ENCODE measurements at regions not wholly inside any gene's neighbourhood (a gene's known extent, or its start where the extent isn't known, plus 50 kb on each side); places are given as distances from the start of the nearest gene placed in this dataset.
"Not testable (repeated sequence)": the region's sequence is repeated elsewhere in the genome, so short reads cannot be mapped to it uniquely, and the experiment has no call there.

DNA sequence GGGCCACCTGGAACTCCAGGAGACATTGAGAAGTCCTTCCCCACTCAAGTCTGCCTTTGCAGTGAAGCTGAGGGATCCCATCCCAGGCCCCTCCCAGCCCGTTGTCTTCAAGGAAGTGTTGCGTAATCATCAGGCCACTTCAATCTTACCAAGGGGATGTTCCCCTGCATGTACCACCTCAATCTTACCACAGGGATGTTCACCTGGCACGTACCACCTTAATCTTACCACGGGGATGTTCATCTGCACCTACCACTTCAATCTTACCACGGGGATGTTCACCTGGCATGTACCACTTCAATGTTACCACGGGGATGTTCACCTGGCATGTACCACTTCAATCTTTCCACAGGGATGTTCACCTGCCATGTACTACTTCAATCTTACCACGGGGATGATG, 108.0 kb upstream of the SYN3 start:
- TF ChIP-seq, protein P1, sequence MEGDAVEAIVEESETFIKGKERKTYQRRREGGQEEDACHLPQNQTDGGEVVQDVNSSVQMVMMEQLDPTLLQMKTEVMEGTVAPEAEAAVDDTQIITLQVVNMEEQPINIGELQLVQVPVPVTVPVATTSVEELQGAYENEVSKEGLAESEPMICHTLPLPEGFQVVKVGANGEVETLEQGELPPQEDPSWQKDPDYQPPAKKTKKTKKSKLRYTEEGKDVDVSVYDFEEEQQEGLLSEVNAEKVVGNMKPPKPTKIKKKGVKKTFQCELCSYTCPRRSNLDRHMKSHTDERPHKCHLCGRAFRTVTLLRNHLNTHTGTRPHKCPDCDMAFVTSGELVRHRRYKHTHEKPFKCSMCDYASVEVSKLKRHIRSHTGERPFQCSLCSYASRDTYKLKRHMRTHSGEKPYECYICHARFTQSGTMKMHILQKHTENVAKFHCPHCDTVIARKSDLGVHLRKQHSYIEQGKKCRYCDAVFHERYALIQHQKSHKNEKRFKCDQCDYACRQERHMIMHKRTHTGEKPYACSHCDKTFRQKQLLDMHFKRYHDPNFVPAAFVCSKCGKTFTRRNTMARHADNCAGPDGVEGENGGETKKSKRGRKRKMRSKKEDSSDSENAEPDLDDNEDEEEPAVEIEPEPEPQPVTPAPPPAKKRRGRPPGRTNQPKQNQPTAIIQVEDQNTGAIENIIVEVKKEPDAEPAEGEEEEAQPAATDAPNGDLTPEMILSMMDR (conservative IDR thresholded peaks at IDR 0.05; ENCODE audit: low read depth, low read length) = no peak
- no peak overlapping the region for H3K4me3 ChIP-seq (ENCODE audit: low read length)
- no peak for DNase-seq (ENCODE audit: low read depth)

DNA sequence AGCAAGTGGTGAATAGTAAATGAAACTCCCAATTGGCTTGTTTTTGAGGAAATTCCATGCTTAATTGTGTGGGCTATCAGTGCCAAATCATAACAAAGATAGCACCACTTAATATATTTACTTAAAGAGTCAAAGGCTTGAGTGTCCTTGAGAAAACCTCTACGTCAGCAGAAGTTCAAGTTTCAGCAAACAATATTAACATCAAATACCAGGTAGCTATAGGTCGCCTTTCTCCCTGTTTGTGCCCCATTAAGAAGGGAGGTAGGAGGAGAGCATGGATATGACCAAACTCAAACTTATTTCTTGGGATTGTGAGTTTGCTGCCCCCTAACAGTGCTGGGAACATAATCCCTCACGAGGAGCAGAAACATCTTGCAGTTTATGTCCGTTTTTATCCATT, 105.6 kb upstream of the SYN3 start:
- DNase-seq (ENCODE audit: low read depth) = no peak
- H3K4me3 ChIP-seq (ENCODE audit: low read length) = no peak overlapping the region
- TF ChIP-seq, protein P1 (conservative IDR thresholded peaks at IDR 0.05; ENCODE audit: low read depth, low read length) = no peak

DNA sequence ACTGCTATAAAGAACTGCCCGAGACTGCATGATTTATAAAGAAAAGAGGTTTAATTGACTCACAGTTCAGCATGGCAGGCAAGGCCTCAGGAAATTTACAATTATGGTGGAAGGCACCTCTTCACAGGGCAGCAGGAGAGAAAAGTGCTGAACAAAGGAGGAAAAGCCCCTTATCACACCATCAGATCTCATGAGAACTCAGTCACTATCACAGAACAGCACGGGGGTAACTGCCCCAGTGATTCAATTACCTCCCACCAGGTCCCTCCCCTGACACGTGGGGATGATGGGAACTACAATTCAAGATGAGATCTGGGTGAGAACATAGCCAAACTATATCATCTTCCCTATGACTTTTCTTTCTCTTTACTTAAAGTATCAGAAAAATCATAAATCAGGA, 104.0 kb upstream of the SYN3 start:
- H3K4me3 ChIP-seq (ENCODE audit: low read length) = no peak overlapping the region
- no peak for DNase-seq (ENCODE audit: low read depth)
- TF ChIP-seq, protein P1 (conservative IDR thresholded peaks at IDR 0.05; ENCODE audit: low read depth, low read length) = no peak

DNA sequence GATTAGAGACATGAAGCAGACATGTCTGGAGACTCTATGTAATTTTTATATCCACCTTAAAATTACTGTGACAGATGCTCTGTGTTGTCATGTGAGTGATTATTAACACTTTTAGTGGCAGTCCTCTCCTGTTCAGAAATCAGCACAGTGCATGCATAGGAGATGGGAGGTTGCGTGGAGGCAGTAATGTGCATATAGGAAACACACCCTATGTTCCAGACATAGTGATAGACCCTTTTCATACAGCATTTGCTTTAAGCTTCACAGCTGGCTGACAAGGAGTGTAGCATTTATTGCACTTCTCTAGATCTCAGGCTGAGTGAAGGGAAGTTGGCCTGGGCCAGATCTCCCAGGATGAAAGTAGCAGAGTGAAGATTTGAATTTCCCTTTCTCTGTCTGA, 102.3 kb upstream of the SYN3 start:
- TF ChIP-seq, protein P1 (conservative IDR thresholded peaks at IDR 0.05; ENCODE audit: low read depth, low read length) = no peak
- no peak overlapping the region for H3K4me3 ChIP-seq (ENCODE audit: low read length)
- no peak for DNase-seq (ENCODE audit: low read depth)

DNA sequence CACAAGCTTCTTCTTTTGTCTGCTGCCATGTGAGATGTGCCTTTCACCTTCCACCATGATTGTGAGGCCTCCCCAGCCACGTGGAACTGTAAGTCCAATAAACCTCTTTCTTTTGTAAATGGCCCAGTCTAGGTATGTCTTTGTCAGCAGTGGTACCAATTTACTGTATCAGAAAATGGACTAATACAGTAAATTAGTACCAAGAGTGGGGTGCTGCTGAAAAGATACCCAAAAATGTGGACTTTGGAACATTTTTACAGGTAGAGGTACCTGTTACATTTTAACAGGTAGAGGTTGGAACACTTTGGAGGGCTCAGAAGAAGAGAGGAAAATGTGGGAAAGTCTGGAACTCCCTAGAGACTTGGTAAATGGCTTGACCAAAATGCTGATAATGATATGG, 96.8 kb upstream of the SYN3 start:
- not testable (repeated sequence) for H3K4me3 ChIP-seq (ENCODE audit: low read length); DNase-seq (ENCODE audit: low read depth)

DNA sequence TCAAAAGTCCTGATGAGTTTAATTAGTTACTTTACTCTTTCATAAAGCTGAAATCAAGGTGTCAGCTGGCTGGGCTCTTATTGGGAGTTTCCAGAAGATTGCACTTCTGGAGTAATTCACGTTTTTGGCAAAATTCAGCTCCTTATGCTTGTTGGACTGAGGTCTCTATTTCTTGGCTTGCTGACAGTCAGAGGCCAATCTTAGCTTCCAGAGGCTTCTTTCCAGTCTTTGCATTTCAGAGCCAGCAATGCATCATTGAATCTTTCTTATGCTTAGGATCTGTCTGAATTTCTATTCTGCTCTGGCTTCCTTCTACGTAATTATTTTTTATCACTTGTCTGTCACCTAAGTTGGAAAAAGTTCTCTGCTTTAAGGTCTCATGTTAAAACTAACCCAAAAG, 91.4 kb upstream of the SYN3 start:
- TF ChIP-seq, protein P1 (conservative IDR thresholded peaks at IDR 0.05; ENCODE audit: low read depth, low read length) = no peak
- DNase-seq (ENCODE audit: low read depth) = no peak
- no peak overlapping the region for H3K4me3 ChIP-seq (ENCODE audit: low read length)

DNA sequence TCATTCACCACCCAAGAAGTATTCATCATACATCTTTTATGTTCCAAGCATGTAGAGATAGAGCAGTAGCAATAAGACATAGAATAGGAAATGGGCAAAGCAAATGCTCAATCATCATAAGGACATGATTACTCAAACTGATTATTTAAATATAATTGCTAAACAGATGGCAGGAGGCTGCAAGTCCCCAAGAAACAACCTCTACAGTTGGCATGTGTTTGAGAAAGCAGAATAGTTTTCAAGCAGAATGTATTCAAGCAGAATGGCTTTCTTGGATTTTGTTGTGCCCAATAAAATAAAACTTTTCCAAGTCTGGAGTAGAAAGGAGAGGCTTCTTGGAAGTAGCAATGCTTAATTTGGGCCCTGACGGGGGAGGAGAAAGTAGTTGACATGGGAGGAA, 86.5 kb upstream of the SYN3 start:
- DNase-seq (ENCODE audit: low read depth) = no peak
- TF ChIP-seq, protein P1 (conservative IDR thresholded peaks at IDR 0.05; ENCODE audit: low read depth, low read length) = no peak
- no peak overlapping the region for H3K4me3 ChIP-seq (ENCODE audit: low read length)

Data from retinal pigment epithelial cell (primary cell).